ENCODE measurements at regions not wholly inside any gene's neighbourhood (a gene's known extent, or its start where the extent isn't known, plus 50 kb on each side); places are given as distances from the start of the nearest gene placed in this dataset.
"Not testable (repeated sequence)": the region's sequence is repeated elsewhere in the genome, so short reads cannot be mapped to it uniquely, and the experiment has no call there.

- no peak for DNase-seq (ENCODE audit: low spot score)
These were observed 202.9 kb downstream of the USP25 start for GRCh38 chr21:15932726-15933125.

GRCh38 chr21:15935530-15935929 lies 205.7 kb downstream of the USP25 start:
- DNase-seq (ENCODE audit: low spot score), result no peak

GRCh38 chr21:15943009-15943666 lies 213.4 kb downstream of the USP25 start:
- no peak for DNase-seq (ENCODE audit: low spot score)

GRCh38 chr21:15947677-15948076 lies 217.9 kb downstream of the USP25 start:
- DNase-seq (ENCODE audit: low spot score), result no peak

- no peak for DNase-seq (ENCODE audit: low spot score)
These were observed 223.9 kb downstream of the USP25 start for GRCh38 chr21:15953551-15954116.

- no peak for DNase-seq (ENCODE audit: low spot score)
These were observed 234.6 kb downstream of the USP25 start for GRCh38 chr21:15964236-15964855.

- DNase-seq (ENCODE audit: low spot score), result no peak
These were observed 236.4 kb downstream of the USP25 start for GRCh38 chr21:15966231-15966630.

- no peak for DNase-seq (ENCODE audit: low spot score)
These were observed 236.9 kb downstream of the USP25 start for GRCh38 chr21:15966651-15967050.

- DNase-seq (ENCODE audit: low spot score), result no peak
These were observed 237.9 kb downstream of the USP25 start for GRCh38 chr21:15967661-15968060.

GRCh38 chr21:15968776-15969310 lies 239.1 kb downstream of the USP25 start:
- no peak for DNase-seq (ENCODE audit: low spot score)

GRCh38 chr21:15976807-15977206 lies 247.0 kb downstream of the USP25 start:
- no peak for DNase-seq (ENCODE audit: low spot score)

GRCh38 chr21:15978215-15978738 lies 248.5 kb downstream of the USP25 start:
- no peak for DNase-seq (ENCODE audit: low spot score)

- not testable (repeated sequence) for DNase-seq (ENCODE audit: low spot score)
These were observed 249.7 kb downstream of the USP25 start for GRCh38 chr21:15979493-15979892.

GRCh38 chr21:15986277-15986676 lies 256.5 kb downstream of the USP25 start:
- no peak for DNase-seq (ENCODE audit: low spot score)

- no peak for DNase-seq (ENCODE audit: low spot score)
These were observed 262.4 kb downstream of the USP25 start for GRCh38 chr21:15992171-15992570.

GRCh38 chr21:15993951-15994350 lies 264.2 kb downstream of the USP25 start:
- DNase-seq (ENCODE audit: low spot score), result no peak

GRCh38 chr21:15999741-16000140 lies 270.0 kb downstream of the USP25 start:
- DNase-seq (ENCODE audit: low spot score), result no peak

GRCh38 chr21:16002874-16003466 lies 273.2 kb downstream of the USP25 start:
- DNase-seq (ENCODE audit: low spot score), result no peak

- DNase-seq (ENCODE audit: low spot score), result no peak
These were observed 274.3 kb downstream of the USP25 start for GRCh38 chr21:16004086-16004485.

GRCh38 chr21:16004523-16004922 lies 274.7 kb downstream of the USP25 start:
- DNase-seq (ENCODE audit: low spot score), result no peak

GRCh38 chr21:16005996-16006395 lies 276.2 kb downstream of the USP25 start:
- no peak for DNase-seq (ENCODE audit: low spot score)

- no peak for DNase-seq (ENCODE audit: low spot score)
These were observed 278.2 kb downstream of the USP25 start for GRCh38 chr21:16007943-16008342.

- no peak for DNase-seq (ENCODE audit: low spot score)
These were observed 281.9 kb downstream of the USP25 start for GRCh38 chr21:16011719-16012118.
